ENCODE measurements at regions not wholly inside any gene's neighbourhood (a gene's known extent, or its start where the extent isn't known, plus 50 kb on each side); places are given as distances from the start of the nearest gene placed in this dataset.

DNA sequence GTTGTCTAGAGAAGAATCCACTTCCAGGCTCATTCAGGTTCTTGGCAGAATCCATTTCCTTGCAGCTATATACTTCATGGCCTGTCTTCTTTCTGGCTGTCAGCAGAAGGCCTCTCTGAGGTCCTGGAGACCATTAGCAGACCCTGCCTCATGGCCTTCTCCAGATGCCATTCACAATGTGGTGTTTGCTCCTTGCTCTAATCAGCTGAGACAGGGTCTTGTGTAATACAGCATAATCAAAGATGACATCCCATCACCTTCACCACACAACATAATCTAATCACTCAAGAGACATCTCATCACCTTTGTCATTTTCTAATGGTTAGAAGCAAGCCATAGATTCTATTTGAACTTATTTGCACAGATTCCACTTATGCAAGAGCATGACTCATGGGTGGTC, 403.9 kb upstream of the LRRC7 start:
- intact Hi-C loops (cut with micrococcal nuclease), result no loop called here
- POLR2A ChIA-PET, result no interaction called here

GRCh38 chr1:69167876-69168275, 399.8 kb upstream of the LRRC7 start:
- TF ChIP-seq, protein P1, sequence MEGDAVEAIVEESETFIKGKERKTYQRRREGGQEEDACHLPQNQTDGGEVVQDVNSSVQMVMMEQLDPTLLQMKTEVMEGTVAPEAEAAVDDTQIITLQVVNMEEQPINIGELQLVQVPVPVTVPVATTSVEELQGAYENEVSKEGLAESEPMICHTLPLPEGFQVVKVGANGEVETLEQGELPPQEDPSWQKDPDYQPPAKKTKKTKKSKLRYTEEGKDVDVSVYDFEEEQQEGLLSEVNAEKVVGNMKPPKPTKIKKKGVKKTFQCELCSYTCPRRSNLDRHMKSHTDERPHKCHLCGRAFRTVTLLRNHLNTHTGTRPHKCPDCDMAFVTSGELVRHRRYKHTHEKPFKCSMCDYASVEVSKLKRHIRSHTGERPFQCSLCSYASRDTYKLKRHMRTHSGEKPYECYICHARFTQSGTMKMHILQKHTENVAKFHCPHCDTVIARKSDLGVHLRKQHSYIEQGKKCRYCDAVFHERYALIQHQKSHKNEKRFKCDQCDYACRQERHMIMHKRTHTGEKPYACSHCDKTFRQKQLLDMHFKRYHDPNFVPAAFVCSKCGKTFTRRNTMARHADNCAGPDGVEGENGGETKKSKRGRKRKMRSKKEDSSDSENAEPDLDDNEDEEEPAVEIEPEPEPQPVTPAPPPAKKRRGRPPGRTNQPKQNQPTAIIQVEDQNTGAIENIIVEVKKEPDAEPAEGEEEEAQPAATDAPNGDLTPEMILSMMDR (IDR thresholded peaks at IDR 0.05), result no peak

More for the DNA sequence above, 403.9 kb upstream of the LRRC7 start:
- Mint-ChIP-seq H3K36me3 (ENCODE audit: low read depth) (no peaks in the 10 kb centered on the region), H3K9me3 (peaks cover 15% of the 10 kb centered on the region), H3K4me1 (ENCODE audit: low read depth) (no peaks in the 10 kb centered on the region), H3K27me3 (no peaks in the 10 kb centered on the region), H3K27ac (no peak overlapping the region), H3K4me3 (no peak overlapping the region)
- ATAC-seq, result no peak
- CTCF ChIA-PET, result no interaction called here
- TF ChIP-seq, protein P1 (IDR thresholded peaks at IDR 0.05), result no peak
- no peak for DNase-seq

DNA sequence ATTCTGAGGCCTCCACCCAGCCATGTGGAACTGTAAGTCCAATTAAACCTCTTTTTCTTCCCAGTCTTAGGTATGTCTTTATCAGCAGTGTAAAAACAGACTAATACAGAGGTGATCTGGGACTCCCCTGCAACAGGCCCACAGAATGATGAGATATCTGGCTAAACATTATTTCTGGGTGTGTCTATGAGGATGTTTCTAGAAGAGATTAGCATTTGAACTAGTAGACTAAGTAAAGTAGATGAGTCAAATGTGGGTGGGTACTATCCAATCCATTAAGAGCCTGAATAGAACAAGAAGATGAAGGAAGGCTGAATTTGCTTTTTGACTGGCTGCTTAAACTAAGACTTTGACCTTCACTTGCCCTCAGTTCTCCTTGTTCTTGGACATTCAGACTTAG, 396.5 kb upstream of the LRRC7 start:
- ATAC-seq (no peak), DNase-seq (no peak)
- ChIA-PET CTCF (no interaction called here), POLR2A (no interaction called here)
- TF ChIP-seq, protein P1 (IDR thresholded peaks at IDR 0.05), result no peak
- Mint-ChIP-seq H3K27me3 (no peaks in the 10 kb centered on the region), H3K9me3 (peaks cover 11% of the 10 kb centered on the region), H3K4me3 (no peak overlapping the region), H3K36me3 (ENCODE audit: low read depth) (no peaks in the 10 kb centered on the region), H3K4me1 (ENCODE audit: low read depth) (no peaks in the 10 kb centered on the region), H3K27ac (no peak overlapping the region)
- intact Hi-C loops (cut with micrococcal nuclease), result no loop called here

More at GRCh38 chr1:69167876-69168275, 399.8 kb upstream of the LRRC7 start:
- POLR2A ChIA-PET, result no interaction called here
- H3K4me1 Mint-ChIP-seq (ENCODE audit: low read depth), result no peaks in the 10 kb centered on the region
- no peak overlapping the region for H3K27ac Mint-ChIP-seq
- DNase-seq, result no peak
- no peaks in the 10 kb centered on the region for H3K36me3 Mint-ChIP-seq (ENCODE audit: low read depth)
- CTCF ChIA-PET, result no interaction called here
- ATAC-seq, result no peak
- no peak overlapping the region for H3K4me3 Mint-ChIP-seq
- intact Hi-C loops (cut with micrococcal nuclease), result no loop called here
- peaks cover 19% of the 10 kb centered on the region for H3K9me3 Mint-ChIP-seq
- H3K27me3 Mint-ChIP-seq, result no peaks in the 10 kb centered on the region

DNA sequence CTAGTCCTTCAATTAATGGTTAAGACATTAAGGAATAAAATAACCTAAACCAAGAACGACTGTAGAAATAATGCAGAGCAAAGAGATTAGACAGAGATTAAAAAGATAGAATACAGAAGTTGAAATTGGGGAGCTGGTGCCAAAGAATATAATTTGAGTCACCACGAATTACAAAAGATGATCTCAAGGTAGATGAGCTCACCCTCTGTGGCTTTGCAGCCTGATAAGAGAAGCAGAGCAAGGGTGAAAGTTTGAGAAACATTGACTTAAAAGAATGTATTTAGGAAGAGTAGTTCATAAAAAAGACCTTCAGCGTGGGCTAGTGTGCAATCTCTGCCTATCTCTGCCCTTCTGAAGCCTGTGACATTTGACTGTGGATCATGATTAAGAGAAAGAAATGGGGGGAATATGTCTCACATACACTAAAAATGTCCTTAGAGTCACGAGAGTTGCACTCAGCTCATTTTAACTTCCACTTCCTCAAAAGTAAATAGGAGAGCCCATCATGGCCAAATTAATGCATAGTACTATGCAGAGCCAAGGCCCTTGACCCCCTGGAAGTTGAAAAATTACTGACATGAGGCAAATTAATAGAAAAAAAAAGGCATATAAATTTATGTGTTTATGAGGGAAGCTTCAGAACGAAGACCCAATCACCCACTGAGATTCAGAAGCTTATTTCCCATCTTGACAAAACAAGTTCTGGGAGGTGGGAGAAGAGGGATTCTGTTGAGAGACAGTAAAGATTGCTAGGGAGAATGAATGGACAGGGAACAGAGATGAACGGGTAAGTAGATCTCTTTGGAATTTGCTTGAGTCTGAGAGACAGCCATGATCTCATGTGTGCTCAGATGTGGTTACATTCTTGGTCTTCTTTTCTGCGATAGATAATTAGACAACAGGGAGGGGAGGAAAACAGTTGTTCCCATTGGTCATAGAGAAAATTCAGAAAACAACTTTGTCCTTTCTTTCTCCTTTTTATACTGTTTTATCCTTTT, 395.4 kb upstream of the LRRC7 start:
- Mint-ChIP-seq H3K27me3 (no peaks in the 10 kb centered on the region), H3K36me3 (ENCODE audit: low read depth) (no peaks in the 10 kb centered on the region), H3K27ac (no peak overlapping the region), H3K4me3 (no peak overlapping the region), H3K4me1 (ENCODE audit: low read depth) (no peaks in the 10 kb centered on the region), H3K9me3 (peaks cover 9% of the 10 kb centered on the region)
- DNase-seq (no peak), ATAC-seq (no peak)
- ChIA-PET POLR2A (no interaction called here), CTCF (no interaction called here)
- intact Hi-C loops (cut with micrococcal nuclease), result no loop called here
- TF ChIP-seq, protein P1 (IDR thresholded peaks at IDR 0.05), result no peak

- no peak for ATAC-seq
- POLR2A ChIA-PET, result no interaction called here
- CTCF ChIA-PET, result no interaction called here
Measured at GRCh38 chr1:69175053-69175452, 392.7 kb upstream of the LRRC7 start.

More at GRCh38 chr1:69175053-69175452, 392.7 kb upstream of the LRRC7 start:
- intact Hi-C loops (cut with micrococcal nuclease), result no loop called here
- TF ChIP-seq, protein P1 (IDR thresholded peaks at IDR 0.05), result no peak
- H3K4me1 Mint-ChIP-seq (ENCODE audit: low read depth), result no peaks in the 10 kb centered on the region
- DNase-seq, result no peak
- no peak overlapping the region for H3K4me3 Mint-ChIP-seq
- H3K27me3 Mint-ChIP-seq, result no peaks in the 10 kb centered on the region
- H3K27ac Mint-ChIP-seq, result no peak overlapping the region
- peaks cover 8% of the 10 kb centered on the region for H3K9me3 Mint-ChIP-seq
- no peaks in the 10 kb centered on the region for H3K36me3 Mint-ChIP-seq (ENCODE audit: low read depth)
